ENCODE measurements at regions not wholly inside any gene's neighbourhood (a gene's known extent, or its start where the extent isn't known, plus 50 kb on each side); places are given as distances from the start of the nearest gene placed in this dataset.

GRCh38 chr6:77011929-77012545 is 451.3 kb downstream of the HTR1B start:
- Histone ChIP-seq H3K36me3 (no peaks in the 10 kb centered on the region), H3K27ac (no peak overlapping the region), H3K4me3 (no peak overlapping the region), H3K27me3 (no peaks in the 10 kb centered on the region), H3K9me3 (peaks cover 5% of the 10 kb centered on the region), H3K4me1 (no peaks in the 10 kb centered on the region)
- no peak for DNase-seq
- no peak for TF ChIP-seq CTCF (IDR thresholded peaks at IDR 0.05)
- intact Hi-C loops (cut with DNase I) = no loop called here
- ATAC-seq = peak; percentile 23

DNA sequence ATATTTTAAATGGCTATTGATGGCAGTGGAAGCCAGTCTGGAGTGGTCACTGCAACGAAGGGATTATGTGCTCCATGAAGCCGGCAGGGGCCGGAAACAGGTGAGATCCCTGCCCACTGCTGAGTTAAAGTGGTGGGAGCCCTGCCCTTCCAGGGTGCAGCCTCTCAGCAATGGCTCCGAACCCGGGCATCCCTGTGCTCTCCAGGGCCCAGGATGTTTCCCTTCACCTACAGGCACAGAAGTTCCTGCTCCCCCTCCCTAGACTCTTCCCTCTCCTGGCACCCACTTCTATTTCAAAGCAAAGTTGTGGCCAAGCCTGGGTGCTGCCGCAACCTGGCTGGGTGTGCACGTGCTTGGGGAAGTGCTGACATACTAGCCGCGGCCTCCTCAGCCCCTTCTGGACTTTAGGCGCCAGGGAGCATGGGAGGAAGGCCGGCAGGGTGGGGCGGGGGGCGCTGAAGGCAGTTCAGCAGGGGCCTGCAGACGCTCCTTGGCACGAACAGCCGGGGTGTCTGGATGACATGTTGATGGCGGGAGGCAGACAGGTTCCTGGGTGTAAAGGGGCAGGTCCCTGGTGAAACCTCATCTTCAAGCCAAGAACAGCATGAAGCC is 452.3 kb downstream of the HTR1B start:
- Histone ChIP-seq H3K27me3 (no peaks in the 10 kb centered on the region), H3K9me3 (peaks cover 7% of the 10 kb centered on the region), H3K4me3 (no peak overlapping the region), H3K36me3 (no peaks in the 10 kb centered on the region), H3K4me1 (no peaks in the 10 kb centered on the region), H3K27ac (no peak overlapping the region)
- ATAC-seq (no peak), DNase-seq (no peak)
- intact Hi-C loops (cut with DNase I) = no loop called here
- TF ChIP-seq CTCF (IDR thresholded peaks at IDR 0.05) = no peak

DNA sequence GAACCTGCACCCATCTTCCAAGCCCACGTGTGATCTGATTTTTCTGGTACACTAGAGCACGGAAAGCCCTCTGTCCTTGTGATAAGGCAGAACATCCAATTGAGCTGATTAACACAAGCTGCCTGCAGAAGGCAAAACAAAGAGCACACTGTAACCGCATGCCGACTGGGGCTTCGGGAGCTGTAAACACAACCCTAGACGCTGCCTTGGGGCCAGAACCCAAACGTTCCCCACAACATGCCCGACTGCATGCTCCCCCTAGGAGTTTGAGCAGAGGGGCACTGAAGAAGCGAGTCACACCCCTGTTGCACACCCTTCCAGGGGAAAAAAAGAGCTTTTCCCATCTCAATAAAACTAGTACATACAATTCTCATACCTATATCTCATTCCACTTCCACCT is 470.7 kb downstream of the HTR1B start:
- ATAC-seq (no peak), DNase-seq (no peak)
- Histone ChIP-seq H3K27ac (no peak overlapping the region), H3K4me3 (no peak overlapping the region), H3K4me1 (no peaks in the 10 kb centered on the region), H3K27me3 (no peaks in the 10 kb centered on the region), H3K36me3 (no peaks in the 10 kb centered on the region), H3K9me3 (no peaks in the 10 kb centered on the region)
- no peak for TF ChIP-seq CTCF (IDR thresholded peaks at IDR 0.05)
- intact Hi-C loops (cut with DNase I) = no loop called here

DNA sequence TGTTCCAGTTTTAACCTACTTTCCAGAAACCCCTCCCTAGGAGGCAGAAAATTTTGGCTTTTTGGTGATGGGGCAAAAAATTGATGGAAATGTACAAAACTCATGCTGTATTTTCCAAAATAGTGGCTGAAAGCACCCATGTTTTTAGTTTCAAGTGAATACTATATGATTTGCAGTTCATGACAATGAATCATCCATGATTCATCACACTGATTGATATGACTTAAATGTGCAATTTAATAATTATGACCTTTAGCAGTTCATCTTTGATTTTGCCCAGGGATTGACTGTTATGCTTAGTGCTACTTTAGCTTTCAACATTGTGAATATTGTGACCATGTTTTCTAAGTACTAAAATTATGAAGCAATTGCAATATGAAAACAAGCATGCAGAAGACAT is 478.7 kb downstream of the HTR1B start:
- no peak for ATAC-seq
- no peak overlapping the region for H3K27ac ChIP-seq
- intact Hi-C loops (cut with DNase I) = no loop called here
- H3K9me3 ChIP-seq = no peaks in the 10 kb centered on the region
- TF ChIP-seq CTCF (IDR thresholded peaks at IDR 0.05) = no peak
- H3K4me1 ChIP-seq = no peaks in the 10 kb centered on the region
- no peak for DNase-seq
- no peaks in the 10 kb centered on the region for H3K27me3 ChIP-seq
- H3K4me3 ChIP-seq = no peak overlapping the region
- H3K36me3 ChIP-seq = no peaks in the 10 kb centered on the region

- intact Hi-C loops (cut with DNase I) = no loop called here
- Histone ChIP-seq H3K36me3 (no peaks in the 10 kb centered on the region), H3K27me3 (no peaks in the 10 kb centered on the region), H3K27ac (no peak overlapping the region), H3K4me3 (no peak overlapping the region), H3K9me3 (no peaks in the 10 kb centered on the region), H3K4me1 (no peaks in the 10 kb centered on the region)
- ATAC-seq (no peak), DNase-seq (no peak)
- no peak for TF ChIP-seq CTCF (IDR thresholded peaks at IDR 0.05)
Observed at GRCh38 chr6:76982476-76983199, 480.7 kb downstream of the HTR1B start.
